Lower leg skin (tissue), 3 donors: ENCODE measurements at regions not wholly inside any gene's neighbourhood (a gene's known extent, or its start where the extent isn't known, plus 50 kb on each side); places are given as distances from the start of the nearest gene placed in this dataset.

Experiments
- CTCF ChIP-seq, 3 donors: fragments of 450-650 bp; IDR thresholded peaks; one replicate each; pipeline ENCODE4 v1.5.1; 2016; ENCODE audit warnings: antibody characterized with exemption in 3 of 3, mild to moderate bottlenecking in 3 of 3, moderate library complexity in 2 of 3
- POLR2A ChIP-seq, 2 donors: fragments of 450-650 bp; IDR thresholded peaks; one replicate each; pipeline ENCODE4 v1.6.1; 2016 to 2017; ENCODE audit warnings: antibody characterized with exemption in 2 of 2, mild to moderate bottlenecking in 1 of 2, moderate library complexity in 1 of 2

- TF ChIP-seq CTCF (IDR thresholded peaks at IDR 0.05) (no peak), POLR2A (IDR thresholded peaks at IDR 0.05) (no peak)
These were observed 50.2 kb upstream of the ROR1 start for GRCh38 chr1:63723602-63724001.
